KMS-11 (cell line): ENCODE measurements at regions not wholly inside any gene's neighbourhood (a gene's known extent, or its start where the extent isn't known, plus 50 kb on each side); places are given as distances from the start of the nearest gene placed in this dataset.

Experiments used
- H2AFZ ChIP-seq: fragments of 200-600 bp; sonication (generic); 2 replicates; pipeline ENCODE4 v1.6.1; 2016; ENCODE audit warnings: antibody characterized with exemption, mixed run types, low read depth
- H3K27ac ChIP-seq: fragments of 200-600 bp; sonication (generic); 2 replicates; pipeline ENCODE4 v1.6.1; 2016; ENCODE audit warnings: mild to moderate bottlenecking, mixed run types
- H3K27me3 ChIP-seq: fragments of 200-600 bp; sonication (generic); 2 replicates; pipeline ENCODE4 v1.6.1; 2017; ENCODE audit warnings: mild to moderate bottlenecking, low read depth, mixed run types, moderate library complexity; ENCODE audit not compliant: insufficient read depth
- H3K36me3 ChIP-seq: fragments of 200-600 bp; sonication (generic); 2 replicates; pipeline ENCODE4 v1.6.1; 2017; ENCODE audit warnings: mild to moderate bottlenecking, mixed run types; ENCODE audit not compliant: insufficient read depth
- H3K4me1 ChIP-seq: fragments of 200-600 bp; sonication (generic); 2 replicates; pipeline ENCODE4 v1.6.1; 2016; ENCODE audit warnings: mild to moderate bottlenecking, low read depth, mixed run types; ENCODE audit not compliant: poor library complexity, severe bottlenecking
- H3K4me2 ChIP-seq: fragments of 200-600 bp; sonication (generic); 2 replicates; pipeline ENCODE4 v1.7.0; 2016; ENCODE audit warnings: mild to moderate bottlenecking, mixed run types
- H3K4me3 ChIP-seq: fragments of 200-600 bp; sonication (generic); IDR thresholded peaks from 2 replicates; pipeline ENCODE4 v1.6.1; 2017; ENCODE audit warnings: low read depth, low read length, mixed read lengths; ENCODE audit not compliant: insufficient read depth
- H3K79me2 ChIP-seq: fragments of 200-600 bp; sonication (generic); 2 replicates; pipeline ENCODE4 v1.6.1; 2016; ENCODE audit warnings: low read depth, mixed run types; ENCODE audit not compliant: insufficient read depth
- H3K9ac ChIP-seq: fragments of 200-600 bp; sonication (generic); 2 replicates; pipeline ENCODE4 v1.6.1; 2016; ENCODE audit warnings: mild to moderate bottlenecking, mixed run types
- H4K20me1 ChIP-seq: fragments of 200-600 bp; sonication (generic); 2 replicates; pipeline ENCODE4 v1.6.1; 2016; ENCODE audit warnings: mild to moderate bottlenecking, mixed run types; ENCODE audit not compliant: insufficient read depth
- TF ChIP-seq, protein P1 (sequence below): fragments of 200-600 bp; sonication (generic); conservative IDR thresholded peaks from 2 replicates; pipeline ENCODE4 v1.6.1; 2017; ENCODE audit warnings: low read depth, mild to moderate bottlenecking, antibody characterized with exemption, low read length, moderate library complexity, mixed read lengths

DNA sequence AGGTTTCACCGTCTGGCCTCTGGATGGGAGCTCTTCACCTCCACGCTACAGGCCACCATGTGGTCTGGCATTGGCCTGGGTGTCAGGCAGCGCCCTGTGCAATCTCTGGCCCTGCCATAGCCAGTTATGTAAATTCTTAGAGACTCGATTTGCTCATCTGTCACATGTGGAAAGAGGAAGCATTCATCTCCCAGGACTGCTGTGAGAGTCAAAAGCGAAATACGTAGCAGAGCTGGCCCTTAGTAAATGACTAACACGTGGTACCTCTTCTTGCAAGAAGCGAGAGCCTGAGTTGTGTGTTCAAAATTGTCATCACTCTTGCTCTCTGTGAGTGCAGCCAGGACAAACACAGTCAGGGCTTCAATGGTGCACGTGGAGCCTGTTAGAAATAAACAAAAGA, 159.0 kb upstream of the BACE2 start:
- H3K36me3 ChIP-seq = no peaks in the 10 kb centered on the region
- TF ChIP-seq, protein P1, sequence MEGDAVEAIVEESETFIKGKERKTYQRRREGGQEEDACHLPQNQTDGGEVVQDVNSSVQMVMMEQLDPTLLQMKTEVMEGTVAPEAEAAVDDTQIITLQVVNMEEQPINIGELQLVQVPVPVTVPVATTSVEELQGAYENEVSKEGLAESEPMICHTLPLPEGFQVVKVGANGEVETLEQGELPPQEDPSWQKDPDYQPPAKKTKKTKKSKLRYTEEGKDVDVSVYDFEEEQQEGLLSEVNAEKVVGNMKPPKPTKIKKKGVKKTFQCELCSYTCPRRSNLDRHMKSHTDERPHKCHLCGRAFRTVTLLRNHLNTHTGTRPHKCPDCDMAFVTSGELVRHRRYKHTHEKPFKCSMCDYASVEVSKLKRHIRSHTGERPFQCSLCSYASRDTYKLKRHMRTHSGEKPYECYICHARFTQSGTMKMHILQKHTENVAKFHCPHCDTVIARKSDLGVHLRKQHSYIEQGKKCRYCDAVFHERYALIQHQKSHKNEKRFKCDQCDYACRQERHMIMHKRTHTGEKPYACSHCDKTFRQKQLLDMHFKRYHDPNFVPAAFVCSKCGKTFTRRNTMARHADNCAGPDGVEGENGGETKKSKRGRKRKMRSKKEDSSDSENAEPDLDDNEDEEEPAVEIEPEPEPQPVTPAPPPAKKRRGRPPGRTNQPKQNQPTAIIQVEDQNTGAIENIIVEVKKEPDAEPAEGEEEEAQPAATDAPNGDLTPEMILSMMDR = no peak
- no peak overlapping the region for H3K27ac ChIP-seq
- H3K4me2 ChIP-seq = no peak overlapping the region
- no peaks in the 10 kb centered on the region for H3K27me3 ChIP-seq
- H4K20me1 ChIP-seq = no peaks in the 10 kb centered on the region
- no peaks in the 10 kb centered on the region for H3K79me2 ChIP-seq
- H3K4me3 ChIP-seq = no peak overlapping the region
- H2AFZ ChIP-seq = no peak overlapping the region
- no peaks in the 10 kb centered on the region for H3K4me1 ChIP-seq
- H3K9ac ChIP-seq = no peak overlapping the region

- Histone ChIP-seq H3K4me2 (no peak overlapping the region), H3K9ac (no peak overlapping the region), H3K27ac (no peak overlapping the region), H3K4me3 (no peak overlapping the region), H3K27me3 (no peaks in the 10 kb centered on the region), H2AFZ (no peak overlapping the region), H3K4me1 (no peaks in the 10 kb centered on the region), H3K79me2 (no peaks in the 10 kb centered on the region), H3K36me3 (no peaks in the 10 kb centered on the region), H4K20me1 (no peaks in the 10 kb centered on the region)
- TF ChIP-seq, protein P1 = no peak
These were observed 158.4 kb upstream of the BACE2 start for GRCh38 chr21:41009398-41010100.

- H3K4me2 ChIP-seq = no peak overlapping the region
- TF ChIP-seq, protein P1 = no peak
These were observed 157.9 kb upstream of the BACE2 start for GRCh38 chr21:41010101-41010435.

GRCh38 chr21:41011098-41011731, 156.7 kb upstream of the BACE2 start:
- Histone ChIP-seq H3K36me3 (no peaks in the 10 kb centered on the region), H3K27ac (no peak overlapping the region), H3K4me3 (no peak overlapping the region), H3K9ac (no peak overlapping the region), H2AFZ (no peak overlapping the region), H3K79me2 (no peaks in the 10 kb centered on the region), H3K4me1 (no peaks in the 10 kb centered on the region), H3K27me3 (no peaks in the 10 kb centered on the region), H4K20me1 (no peaks in the 10 kb centered on the region), H3K4me2 (no peak overlapping the region)
- TF ChIP-seq, protein P1 = no peak

More at GRCh38 chr21:41010101-41010435, 157.9 kb upstream of the BACE2 start:
- no peak overlapping the region for H3K4me3 ChIP-seq
- no peaks in the 10 kb centered on the region for H3K36me3 ChIP-seq
- no peaks in the 10 kb centered on the region for H3K79me2 ChIP-seq
- H3K9ac ChIP-seq = no peak overlapping the region
- no peak overlapping the region for H3K27ac ChIP-seq
- no peaks in the 10 kb centered on the region for H3K27me3 ChIP-seq
- no peaks in the 10 kb centered on the region for H4K20me1 ChIP-seq
- H3K4me1 ChIP-seq = no peaks in the 10 kb centered on the region
- H2AFZ ChIP-seq = no peak overlapping the region
